ENCODE measurements at regions not wholly inside any gene's neighbourhood (a gene's known extent, or its start where the extent isn't known, plus 50 kb on each side); places are given as distances from the start of the nearest gene placed in this dataset.
"Not testable (repeated sequence)": the region's sequence is repeated elsewhere in the genome, so short reads cannot be mapped to it uniquely, and the experiment has no call there.

- H3K27ac ChIP-seq (ENCODE audit: poor library complexity, severe bottlenecking) = no peak overlapping the region
- ATAC-seq (ENCODE audit: low read depth) (no peak), DNase-seq (ENCODE audit: low spot score) (no peak)
- H3K36me3 ChIP-seq (ENCODE audit: low read depth) = no peaks in the 10 kb centered on the region
- no peaks in the 10 kb centered on the region for H3K4me1 ChIP-seq (ENCODE audit: insufficient read depth, poor library complexity, severe bottlenecking)
- no peak overlapping the region for H3K4me3 ChIP-seq (ENCODE audit: severe bottlenecking)
- no peak for TF ChIP-seq CTCF (IDR thresholded peaks at IDR 0.05; ENCODE audit: poor library complexity, severe bottlenecking)
- no peaks in the 10 kb centered on the region for H3K9me3 ChIP-seq (ENCODE audit: severe bottlenecking)
- H3K27me3 ChIP-seq (ENCODE audit: insufficient read depth, poor library complexity, severe bottlenecking) = peaks cover under 1% of the 10 kb centered on the region
Measured at GRCh38 chr7:50914460-50914859, 131.8 kb upstream of the GRB10 start.

GRCh38 chr7:50908628-50909290, 126.1 kb upstream of the GRB10 start:
- peaks cover 4% of the 10 kb centered on the region for H3K27me3 ChIP-seq (ENCODE audit: insufficient read depth, poor library complexity, severe bottlenecking)
- H3K27ac ChIP-seq (ENCODE audit: poor library complexity, severe bottlenecking) = no peak overlapping the region
- H3K9me3 ChIP-seq (ENCODE audit: severe bottlenecking) = no peaks in the 10 kb centered on the region
- DNase-seq (ENCODE audit: low spot score) (no peak), ATAC-seq (ENCODE audit: low read depth) (no peak)
- no peak for TF ChIP-seq CTCF (IDR thresholded peaks at IDR 0.05; ENCODE audit: poor library complexity, severe bottlenecking)
- no peaks in the 10 kb centered on the region for H3K4me1 ChIP-seq (ENCODE audit: insufficient read depth, poor library complexity, severe bottlenecking)
- H3K36me3 ChIP-seq (ENCODE audit: low read depth) = no peaks in the 10 kb centered on the region
- no peak overlapping the region for H3K4me3 ChIP-seq (ENCODE audit: severe bottlenecking)

- H3K36me3 ChIP-seq (ENCODE audit: low read depth); H3K27me3 ChIP-seq (ENCODE audit: insufficient read depth, poor library complexity, severe bottlenecking); H3K4me1 ChIP-seq (ENCODE audit: insufficient read depth, poor library complexity, severe bottlenecking); H3K9me3 ChIP-seq (ENCODE audit: severe bottlenecking); DNase-seq (ENCODE audit: low spot score): not testable (repeated sequence)
- ATAC-seq (ENCODE audit: low read depth) = peak; percentile 63
- Histone ChIP-seq H3K4me3 (ENCODE audit: severe bottlenecking) (peak overlapping the region; percentile 15), H3K27ac (ENCODE audit: poor library complexity, severe bottlenecking) (peak overlapping the region; percentile 53)
Measured at GRCh38 chr7:50898604-50899477, 116.1 kb upstream of the GRB10 start.

GRCh38 chr7:50887061-50887460, 104.4 kb upstream of the GRB10 start:
- not testable (repeated sequence) for DNase-seq (ENCODE audit: low spot score); H3K27ac ChIP-seq (ENCODE audit: poor library complexity, severe bottlenecking); H3K4me1 ChIP-seq (ENCODE audit: insufficient read depth, poor library complexity, severe bottlenecking); H3K4me3 ChIP-seq (ENCODE audit: severe bottlenecking); ATAC-seq (ENCODE audit: low read depth); H3K27me3 ChIP-seq (ENCODE audit: insufficient read depth, poor library complexity, severe bottlenecking); H3K36me3 ChIP-seq (ENCODE audit: low read depth); H3K9me3 ChIP-seq (ENCODE audit: severe bottlenecking)

- Histone ChIP-seq H3K27ac (ENCODE audit: poor library complexity, severe bottlenecking) (no peak overlapping the region), H3K36me3 (ENCODE audit: low read depth) (no peaks in the 10 kb centered on the region), H3K4me3 (ENCODE audit: severe bottlenecking) (no peak overlapping the region), H3K27me3 (ENCODE audit: insufficient read depth, poor library complexity, severe bottlenecking) (no peaks in the 10 kb centered on the region), H3K9me3 (ENCODE audit: severe bottlenecking) (no peaks in the 10 kb centered on the region), H3K4me1 (ENCODE audit: insufficient read depth, poor library complexity, severe bottlenecking) (peaks cover 12% of the 10 kb centered on the region)
- ATAC-seq (ENCODE audit: low read depth) = no peak
- no peak for TF ChIP-seq CTCF (IDR thresholded peaks at IDR 0.05; ENCODE audit: poor library complexity, severe bottlenecking)
- no peak for DNase-seq (ENCODE audit: low spot score)
Measured at GRCh38 chr7:50872437-50872836, 89.7 kb upstream of the GRB10 start.

Measured in RWPE2 (cell line).